Fibroblast of villous mesenchyme (primary cell): ENCODE measurements at regions not wholly inside any gene's neighbourhood (a gene's known extent, or its start where the extent isn't known, plus 50 kb on each side); places are given as distances from the start of the nearest gene placed in this dataset.

ENCODE experiments used
- DNase-seq: peaks from one replicate; pipeline ENCODE4 v3.0.0-alpha.2; 2010; ENCODE audit warnings: low read depth
- H3K4me3 ChIP-seq: 2 replicates; pipeline ENCODE4 v1.5.1; 2011; ENCODE audit warnings: low read depth, mild to moderate bottlenecking, low read length
- TF ChIP-seq, protein P1 (sequence below): IDR thresholded peaks from 2 replicates; pipeline ENCODE4 v1.5.1; 2012; ENCODE audit warnings: low read depth, mild to moderate bottlenecking, low read length; ENCODE audit not compliant: insufficient read depth

GRCh38 chr9:2243666-2244555, 228.8 kb downstream of the SMARCA2 start:
- H3K4me3 ChIP-seq: no peak overlapping the region
- peak; percentile 59 for DNase-seq
- TF ChIP-seq, protein P1, sequence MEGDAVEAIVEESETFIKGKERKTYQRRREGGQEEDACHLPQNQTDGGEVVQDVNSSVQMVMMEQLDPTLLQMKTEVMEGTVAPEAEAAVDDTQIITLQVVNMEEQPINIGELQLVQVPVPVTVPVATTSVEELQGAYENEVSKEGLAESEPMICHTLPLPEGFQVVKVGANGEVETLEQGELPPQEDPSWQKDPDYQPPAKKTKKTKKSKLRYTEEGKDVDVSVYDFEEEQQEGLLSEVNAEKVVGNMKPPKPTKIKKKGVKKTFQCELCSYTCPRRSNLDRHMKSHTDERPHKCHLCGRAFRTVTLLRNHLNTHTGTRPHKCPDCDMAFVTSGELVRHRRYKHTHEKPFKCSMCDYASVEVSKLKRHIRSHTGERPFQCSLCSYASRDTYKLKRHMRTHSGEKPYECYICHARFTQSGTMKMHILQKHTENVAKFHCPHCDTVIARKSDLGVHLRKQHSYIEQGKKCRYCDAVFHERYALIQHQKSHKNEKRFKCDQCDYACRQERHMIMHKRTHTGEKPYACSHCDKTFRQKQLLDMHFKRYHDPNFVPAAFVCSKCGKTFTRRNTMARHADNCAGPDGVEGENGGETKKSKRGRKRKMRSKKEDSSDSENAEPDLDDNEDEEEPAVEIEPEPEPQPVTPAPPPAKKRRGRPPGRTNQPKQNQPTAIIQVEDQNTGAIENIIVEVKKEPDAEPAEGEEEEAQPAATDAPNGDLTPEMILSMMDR: no peak

DNA sequence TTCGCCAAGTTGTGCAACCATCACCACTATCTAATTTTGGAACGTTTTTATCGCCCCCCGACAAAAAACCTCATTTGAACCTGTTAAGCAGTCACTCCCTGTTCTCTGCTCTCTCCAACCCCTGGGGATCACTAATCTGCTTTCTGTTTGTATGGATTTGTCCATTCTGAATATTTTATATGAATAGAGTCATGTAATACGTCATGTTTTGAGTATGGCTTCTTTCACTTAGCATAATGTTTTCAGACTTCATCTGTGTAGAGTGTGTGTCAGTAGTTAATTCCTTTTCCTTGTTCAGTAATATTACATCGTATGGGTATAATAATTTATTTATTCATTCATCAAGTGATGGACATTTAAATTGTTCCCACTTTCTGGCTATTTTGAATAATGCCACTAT, 232.2 kb downstream of the SMARCA2 start:
- no peak for DNase-seq
- TF ChIP-seq, protein P1: no peak
- H3K4me3 ChIP-seq: no peak overlapping the region

DNA sequence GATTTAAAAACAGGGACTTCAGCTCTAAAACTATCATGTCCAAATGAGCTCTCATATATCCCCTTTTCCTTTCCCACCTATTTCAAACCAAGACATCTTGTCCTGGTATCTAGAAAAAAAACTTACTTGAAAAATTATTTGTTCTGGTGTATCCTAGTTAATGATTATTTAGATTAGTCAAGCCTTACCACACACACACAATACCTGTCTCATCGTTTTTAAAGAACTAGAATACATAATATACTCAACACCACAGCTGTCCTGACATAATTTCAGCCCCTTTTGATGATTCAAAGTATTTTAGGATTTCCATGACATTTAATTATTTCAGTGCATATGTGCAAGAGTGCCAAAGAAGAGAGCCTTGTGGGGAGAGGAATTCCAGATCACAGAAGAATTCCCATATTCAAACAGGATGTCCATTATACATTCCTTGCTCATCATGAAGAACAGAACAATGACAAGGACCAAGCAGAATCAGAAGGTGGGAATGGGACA, 233.7 kb downstream of the SMARCA2 start:
- H3K4me3 ChIP-seq: no peak overlapping the region
- DNase-seq: no peak
- TF ChIP-seq, protein P1: no peak

GRCh38 chr9:2253636-2254580, 238.8 kb downstream of the SMARCA2 start:
- TF ChIP-seq, protein P1: no peak
- no peak overlapping the region for H3K4me3 ChIP-seq
- DNase-seq: no peak

DNA sequence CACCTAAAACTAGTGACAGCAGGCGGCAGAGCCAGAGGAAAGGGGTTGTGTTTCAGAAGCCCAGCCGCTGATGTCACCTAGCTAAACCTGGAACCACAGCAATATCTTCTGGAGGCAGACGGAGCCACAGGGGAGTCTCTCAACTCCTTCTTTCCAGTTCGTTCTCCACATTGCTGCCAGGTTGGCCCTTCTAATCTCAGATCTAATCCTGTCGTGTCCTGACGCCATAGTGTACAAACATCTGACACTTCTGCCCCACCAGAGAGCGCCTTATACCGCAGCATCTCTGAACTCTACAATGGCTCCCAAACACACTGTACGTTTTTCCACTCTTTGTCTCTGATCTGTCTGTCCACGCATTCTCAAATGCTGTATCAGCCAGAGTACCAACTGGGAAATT, 240.0 kb downstream of the SMARCA2 start:
- H3K4me3 ChIP-seq: no peak overlapping the region
- TF ChIP-seq, protein P1: peak; percentile 17
- DNase-seq: peak; percentile 14

GRCh38 chr9:2257248-2257929, 242.2 kb downstream of the SMARCA2 start:
- no peak overlapping the region for H3K4me3 ChIP-seq
- no peak for DNase-seq
- TF ChIP-seq, protein P1: no peak
